Astrocyte (in vitro differentiated cells and primary cell): ENCODE measurements at regions not wholly inside any gene's neighbourhood (a gene's known extent, or its start where the extent isn't known, plus 50 kb on each side); places are given as distances from the start of the nearest gene placed in this dataset.

Experiments used
- DNase-seq: peaks from one replicate; pipeline ENCODE4 v3.0.0-alpha.2; 2010; ENCODE audit warnings: low read depth
- FAIRE-seq: peaks from 2 replicates; lab custom pipeline; 2011; peaks lifted over from hg19 to GRCh38; lab: Jason Lieb, UNC
- H2AFZ ChIP-seq: 2 replicates; pipeline ENCODE4 v1.6.0; 2012; ENCODE audit warnings: low read depth, low read length, inconsistent platforms
- H3K27ac ChIP-seq: 2 replicates; pipeline ENCODE4 v1.5.1; 2011; ENCODE audit warnings: low read depth, low read length, inconsistent platforms
- H3K27me3 ChIP-seq: 2 replicates; pipeline ENCODE4 v1.6.0; 2011; ENCODE audit warnings: low read length, inconsistent platforms; ENCODE audit not compliant: insufficient read depth
- H3K36me3 ChIP-seq: 2 replicates; pipeline ENCODE4 v1.5.1; 2011; ENCODE audit warnings: low read length, inconsistent platforms; ENCODE audit not compliant: insufficient read depth
- H3K4me1 ChIP-seq: 2 replicates; pipeline ENCODE4 v1.5.1; 2011; ENCODE audit warnings: low read length, inconsistent platforms; ENCODE audit not compliant: insufficient read depth
- H3K4me2 ChIP-seq: 2 replicates; pipeline ENCODE4 v1.6.0; 2012; ENCODE audit warnings: low read length, inconsistent platforms
- H3K4me3 ChIP-seq: 2 replicates; pipeline ENCODE4 v1.5.1; 2011; ENCODE audit warnings: low read depth, mild to moderate bottlenecking, low read length, inconsistent platforms; ENCODE audit not compliant: insufficient read depth
- H3K79me2 ChIP-seq: 2 replicates; pipeline ENCODE4 v1.6.0; 2012; ENCODE audit warnings: mild to moderate bottlenecking, low read length, inconsistent platforms; ENCODE audit not compliant: insufficient read depth
- H3K9ac ChIP-seq: 2 replicates; pipeline ENCODE4 v1.6.0; 2012; ENCODE audit warnings: mild to moderate bottlenecking, low read length, inconsistent platforms
- H3K9me3 ChIP-seq: 2 replicates; pipeline ENCODE4 v1.5.1; 2012; ENCODE audit warnings: low read depth, mild to moderate bottlenecking, low read length, inconsistent platforms; ENCODE audit not compliant: insufficient read depth
- H4K20me1 ChIP-seq: 2 replicates; pipeline ENCODE4 v1.6.0; 2012; ENCODE audit warnings: low read length, inconsistent platforms; ENCODE audit not compliant: insufficient read depth
- H3K27ac Mint-ChIP-seq: one replicate; pipeline ENCODE4 v1.8.0; 2021; ENCODE audit warnings: mild to moderate bottlenecking, mixed read lengths; ENCODE audit not compliant: unreplicated experiment
- H3K27me3 Mint-ChIP-seq: one replicate; pipeline ENCODE4 v1.8.0; 2021; ENCODE audit warnings: low read depth, mixed read lengths; ENCODE audit not compliant: unreplicated experiment
- H3K36me3 Mint-ChIP-seq: one replicate; pipeline ENCODE4 v1.8.0; 2021; ENCODE audit warnings: low read depth, mixed read lengths; ENCODE audit not compliant: unreplicated experiment
- H3K4me1 Mint-ChIP-seq: one replicate; pipeline ENCODE4 v1.8.0; 2021; ENCODE audit warnings: low read depth, mixed read lengths; ENCODE audit not compliant: unreplicated experiment
- H3K4me3 Mint-ChIP-seq: one replicate; pipeline ENCODE4 v1.8.0; 2021; ENCODE audit warnings: mild to moderate bottlenecking, moderate library complexity, mixed read lengths; ENCODE audit not compliant: unreplicated experiment
- H3K9me3 Mint-ChIP-seq: one replicate; pipeline ENCODE4 v1.8.0; 2021; ENCODE audit warnings: mild to moderate bottlenecking, mixed read lengths; ENCODE audit not compliant: unreplicated experiment
- CTCF ChIP-seq: IDR thresholded peaks from 2 replicates; pipeline ENCODE4 v1.5.1; 2011; ENCODE audit warnings: low read depth, mild to moderate bottlenecking, inconsistent platforms, low read length, moderate library complexity; ENCODE audit not compliant: insufficient read depth
- EZH2 ChIP-seq: IDR thresholded peaks from 2 replicates; pipeline ENCODE4 v1.6.1; 2012; ENCODE audit warnings: mild to moderate bottlenecking, low read length, inconsistent platforms; ENCODE audit not compliant: insufficient read depth

GRCh38 chr10:59096631-59097030 is 79.8 kb upstream of the PHYHIPL start:
- Histone ChIP-seq H3K9ac (no peak overlapping the region), H3K4me1 (no peaks in the 10 kb centered on the region), H3K27ac (no peak overlapping the region), H3K4me3 (no peak overlapping the region), H3K4me2 (no peak overlapping the region), H4K20me1 (no peaks in the 10 kb centered on the region), H2AFZ (no peak overlapping the region), H3K79me2 (no peaks in the 10 kb centered on the region), H3K36me3 (no peaks in the 10 kb centered on the region), H3K27me3 (peaks cover 16% of the 10 kb centered on the region), H3K9me3 (no peaks in the 10 kb centered on the region)
- no peak for DNase-seq
- FAIRE-seq: no peak
- H3K4me1 Mint-ChIP-seq: peaks cover 5% of the 10 kb centered on the region
- H3K4me3 Mint-ChIP-seq: no peak overlapping the region
- no peak overlapping the region for H3K27ac Mint-ChIP-seq
- TF ChIP-seq CTCF: no peak
- TF ChIP-seq EZH2: no peak
- no peaks in the 10 kb centered on the region for H3K36me3 Mint-ChIP-seq
- H3K27me3 Mint-ChIP-seq: no peaks in the 10 kb centered on the region
- H3K9me3 Mint-ChIP-seq: no peaks in the 10 kb centered on the region

- H3K4me3 ChIP-seq: no peak overlapping the region
- H3K36me3 Mint-ChIP-seq: no peaks in the 10 kb centered on the region
- H3K4me1 ChIP-seq: no peaks in the 10 kb centered on the region
- no peak overlapping the region for H3K4me3 Mint-ChIP-seq
- TF ChIP-seq CTCF (no peak), EZH2 (no peak)
- H2AFZ ChIP-seq: no peak overlapping the region
- FAIRE-seq (no peak), DNase-seq (peak; percentile 66)
- no peaks in the 10 kb centered on the region for H4K20me1 ChIP-seq
- H3K9me3 ChIP-seq: no peaks in the 10 kb centered on the region
- no peaks in the 10 kb centered on the region for H3K27me3 Mint-ChIP-seq
- no peaks in the 10 kb centered on the region for H3K79me2 ChIP-seq
- no peaks in the 10 kb centered on the region for H3K9me3 Mint-ChIP-seq
- no peaks in the 10 kb centered on the region for H3K36me3 ChIP-seq
- no peak overlapping the region for H3K4me2 ChIP-seq
- H3K4me1 Mint-ChIP-seq: no peaks in the 10 kb centered on the region
- no peak overlapping the region for H3K9ac ChIP-seq
- no peak overlapping the region for H3K27ac ChIP-seq
- peaks cover 6% of the 10 kb centered on the region for H3K27me3 ChIP-seq
- H3K27ac Mint-ChIP-seq: no peak overlapping the region
Observed at GRCh38 chr10:59098387-59098786, 78.1 kb upstream of the PHYHIPL start.

GRCh38 chr10:59098831-59099452 is 77.5 kb upstream of the PHYHIPL start:
- Histone ChIP-seq H3K4me1 (no peaks in the 10 kb centered on the region), H3K27ac (no peak overlapping the region), H3K79me2 (no peaks in the 10 kb centered on the region), H3K4me2 (no peak overlapping the region), H3K36me3 (no peaks in the 10 kb centered on the region), H3K9ac (no peak overlapping the region), H4K20me1 (no peaks in the 10 kb centered on the region), H3K4me3 (no peak overlapping the region), H2AFZ (no peak overlapping the region), H3K9me3 (no peaks in the 10 kb centered on the region), H3K27me3 (peaks cover 6% of the 10 kb centered on the region)
- Mint-ChIP-seq H3K9me3 (no peaks in the 10 kb centered on the region), H3K27ac (no peak overlapping the region), H3K4me3 (no peak overlapping the region), H3K4me1 (no peaks in the 10 kb centered on the region), H3K36me3 (no peaks in the 10 kb centered on the region), H3K27me3 (no peaks in the 10 kb centered on the region)
- DNase-seq: peak; percentile 25
- no peak for TF ChIP-seq EZH2
- TF ChIP-seq CTCF: no peak
- no peak for FAIRE-seq
